HG02973 (cell line): ENCODE measurements at regions not wholly inside any gene's neighbourhood (a gene's known extent, or its start where the extent isn't known, plus 50 kb on each side); places are given as distances from the start of the nearest gene placed in this dataset.
"Not testable (repeated sequence)": the region's sequence is repeated elsewhere in the genome, so short reads cannot be mapped to it uniquely, and the experiment has no call there.

Source experiments
- ATAC-seq: cut with Tn5 transposase; IDR thresholded peaks from one replicate; pipeline ENCODE4 v1.9.1; 2021; ENCODE audit warnings: moderate library complexity; ENCODE audit not compliant: unreplicated experiment

DNA sequence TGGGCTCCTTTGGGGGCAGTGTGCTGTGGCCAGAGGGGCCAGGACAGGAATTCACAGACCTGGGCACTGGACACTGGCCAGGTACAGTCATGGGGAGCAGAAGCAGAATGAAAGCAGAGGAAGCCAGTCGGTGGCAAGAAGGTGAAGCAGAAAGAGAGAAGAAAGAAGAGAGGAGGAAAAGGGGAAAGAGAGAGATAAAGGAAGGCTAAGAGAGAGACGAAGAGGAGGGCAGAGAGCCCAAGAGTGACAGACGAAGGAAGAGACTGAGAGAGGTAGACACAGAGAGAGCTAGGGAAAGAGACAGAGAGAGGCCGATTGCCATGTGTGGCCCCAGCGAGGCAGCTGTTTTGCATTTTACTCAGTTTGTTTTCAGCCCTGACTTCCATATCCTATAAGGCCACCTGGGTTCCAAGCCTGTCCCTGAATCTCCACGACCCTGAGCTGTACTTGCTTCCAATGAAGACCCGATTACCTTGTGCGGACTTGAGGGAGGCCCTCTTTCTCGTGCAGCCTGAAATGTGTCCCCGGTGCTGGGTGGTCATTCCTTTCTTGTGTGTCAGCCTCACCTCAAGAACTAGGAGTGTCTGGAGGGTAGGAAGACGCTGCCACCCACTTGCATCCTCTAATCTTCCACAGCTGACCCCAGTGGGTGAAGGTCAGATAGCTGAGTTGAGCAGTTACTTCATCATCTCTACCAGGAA, 73.9 kb downstream of the LSM3 start:
- no peak for ATAC-seq

- ATAC-seq, result no peak
These were observed 74.5 kb downstream of the LSM3 start for GRCh38 chr3:14253022-14253706.

GRCh38 chr3:14253707-14254382, 75.2 kb downstream of the LSM3 start:
- ATAC-seq, result no peak

- ATAC-seq, result no peak
These were observed 76.4 kb downstream of the LSM3 start for GRCh38 chr3:14254812-14255702.

GRCh38 chr3:14256046-14256445, 77.4 kb downstream of the LSM3 start:
- no peak for ATAC-seq

DNA sequence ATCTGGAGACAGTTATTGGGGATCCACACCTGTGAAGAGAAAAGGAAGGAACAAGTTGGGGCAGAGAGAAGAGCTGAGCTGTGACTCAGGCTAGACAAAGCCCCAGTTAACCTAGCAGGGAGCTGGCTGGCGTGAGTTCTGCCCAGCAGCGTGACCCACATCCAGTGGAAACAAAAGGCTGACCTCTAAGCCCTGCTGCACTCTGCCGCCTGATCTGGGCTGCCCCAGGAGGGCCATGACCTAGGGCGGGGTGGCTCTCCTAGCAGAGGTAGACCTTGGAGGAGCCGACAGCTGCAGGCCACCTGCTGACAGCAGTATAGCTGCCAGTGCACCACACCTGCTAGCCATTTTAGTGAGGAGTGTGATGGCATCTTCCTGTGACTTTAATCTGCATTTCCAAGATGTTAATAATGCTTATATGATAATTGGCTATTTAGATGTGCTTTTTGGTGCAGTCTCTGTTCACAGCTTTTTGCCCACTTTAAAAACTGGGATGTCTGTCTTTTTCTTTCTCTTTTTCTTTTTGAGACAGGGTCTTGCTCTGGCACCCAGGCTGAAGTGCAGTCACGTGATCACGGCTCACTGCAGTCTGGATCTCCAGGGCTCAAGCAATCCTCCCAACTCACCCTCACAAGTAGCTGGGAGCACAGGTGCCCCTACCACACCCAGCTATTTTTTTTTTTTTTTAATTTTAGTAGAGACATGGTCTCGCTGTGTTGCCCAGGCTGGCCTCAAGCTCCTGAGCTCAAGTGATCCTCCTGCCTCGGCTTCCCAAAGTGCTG, 78.1 kb downstream of the LSM3 start:
- no peak for ATAC-seq

- ATAC-seq, result no peak
These were observed 80.6 kb downstream of the LSM3 start for GRCh38 chr3:14258906-14259904.

DNA sequence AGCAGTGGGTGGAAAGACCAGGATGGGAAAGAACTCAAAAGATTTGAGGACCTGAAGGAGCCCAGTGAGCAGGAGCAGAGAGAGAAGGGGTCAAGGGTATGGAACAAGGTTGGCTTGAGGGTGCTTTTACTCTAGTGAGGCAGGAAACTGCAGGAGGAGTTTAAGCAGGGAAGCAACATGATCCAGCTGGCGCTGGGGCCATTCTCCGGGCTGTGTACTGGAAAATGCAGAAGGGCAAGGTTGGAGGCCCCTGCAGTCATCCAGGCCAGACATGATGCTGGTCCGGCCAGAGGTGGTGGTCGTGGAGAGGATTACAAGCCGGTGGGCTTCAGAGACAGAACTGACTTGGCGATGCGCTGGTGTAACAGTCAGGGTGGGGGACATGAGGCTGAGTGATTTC, 81.8 kb downstream of the LSM3 start:
- ATAC-seq, result no peak

GRCh38 chr3:14261229-14261628, 82.6 kb downstream of the LSM3 start:
- ATAC-seq, result no peak

GRCh38 chr3:14262212-14262611, 83.6 kb downstream of the LSM3 start:
- ATAC-seq, result no peak

- ATAC-seq, result no peak
These were observed 84.2 kb downstream of the LSM3 start for GRCh38 chr3:14262867-14263266.

GRCh38 chr3:14263317-14264005, 84.8 kb downstream of the LSM3 start:
- no peak for ATAC-seq

GRCh38 chr3:14265246-14265962, 86.8 kb downstream of the LSM3 start:
- ATAC-seq, result no peak

- ATAC-seq, result no peak
These were observed 87.7 kb downstream of the LSM3 start for GRCh38 chr3:14266361-14266760.

DNA sequence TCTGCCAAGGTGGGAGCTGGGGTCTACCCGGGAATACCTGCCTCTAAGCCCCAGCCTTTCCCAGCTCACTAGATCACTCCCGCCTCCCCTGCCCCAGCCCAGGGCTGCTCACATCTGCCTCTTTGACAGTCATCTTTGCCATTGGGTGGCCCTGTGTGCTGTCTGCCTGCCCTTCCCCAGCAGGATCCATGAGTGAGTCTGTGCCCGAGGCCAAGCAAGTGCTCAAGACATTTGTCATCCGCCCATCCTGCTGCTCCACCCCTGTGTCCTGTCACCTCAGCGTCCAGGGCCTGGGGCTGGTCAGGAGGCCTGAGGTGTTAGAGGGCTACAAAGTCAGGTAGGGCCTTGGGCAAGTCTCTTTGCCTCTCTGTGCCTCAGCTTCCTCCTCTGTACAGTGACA, 89.4 kb downstream of the LSM3 start:
- ATAC-seq, result no peak

- ATAC-seq, result no peak
These were observed 90.3 kb downstream of the LSM3 start for GRCh38 chr3:14268897-14269296.

- ATAC-seq, result not testable (repeated sequence)
These were observed 93.7 kb downstream of the LSM3 start for GRCh38 chr3:14272041-14272958.
